ENCODE measurements at regions not wholly inside any gene's neighbourhood (a gene's known extent, or its start where the extent isn't known, plus 50 kb on each side); places are given as distances from the start of the nearest gene placed in this dataset.

- no peak for TF ChIP-seq CTCF (IDR thresholded peaks at IDR 0.05; ENCODE audit: insufficient read depth, low read length, poor library complexity, severe bottlenecking)
- no peak for TF ChIP-seq EZH2phosphoT487 (conservative IDR thresholded peaks at IDR 0.05; ENCODE audit: low read length)
These were observed 996.5 kb downstream of the AACS start for GRCh38 chr12:126061777-126062176.
